SK-N-SH treated with all-trans-retinoic acid at 6 μM for 48 hours (cell line): ENCODE measurements at regions not wholly inside any gene's neighbourhood (a gene's known extent, or its start where the extent isn't known, plus 50 kb on each side); places are given as distances from the start of the nearest gene placed in this dataset.

ENCODE experiments used
- ATAC-seq: fragments of 200-7000 bp; cut with Tn5 transposase; 3 replicates; pipeline ENCODE4 v1.9.1; 2020; ENCODE audit warnings: mild to moderate bottlenecking, moderate library complexity
- ARNTL ChIP-seq: fragments of 450-650 bp; formaldehyde crosslinking; IDR thresholded peaks from 2 replicates; pipeline ENCODE4 v1.5.0; 2020; ENCODE audit warnings: low read depth, mild to moderate bottlenecking, moderate library complexity, borderline replicate concordance
- BACH2 ChIP-seq: fragments of 250-450 bp; sonication (Bioruptor Pico); IDR thresholded peaks from 2 replicates; pipeline ENCODE4 v1.9.0; 2021; ENCODE audit warnings: mild to moderate bottlenecking, borderline replicate concordance
- CREB5 ChIP-seq: fragments of 250-450 bp; sonication (Bioruptor Pico); IDR thresholded peaks from 2 replicates; pipeline ENCODE4 v1.5.1; 2020; ENCODE audit warnings: low read depth, mild to moderate bottlenecking, moderate library complexity
- CSDC2 ChIP-seq: fragments of 250-450 bp; sonication (Bioruptor Pico); IDR thresholded peaks from 2 replicates; pipeline ENCODE4 v1.5.0; 2020; ENCODE audit warnings: mild to moderate bottlenecking, moderate library complexity
- CSRNP3 ChIP-seq: fragments of 250-450 bp; sonication (Bioruptor Pico); IDR thresholded peaks from 2 replicates; pipeline ENCODE4 v1.5.1; 2021; ENCODE audit warnings: mild to moderate bottlenecking, moderate library complexity
- ESRRG ChIP-seq: fragments of 250-450 bp; sonication (Bioruptor Pico); IDR thresholded peaks from 2 replicates; pipeline ENCODE4 v1.6.1; 2021; ENCODE audit warnings: mild to moderate bottlenecking
- GLIS3 ChIP-seq: fragments of 250-450 bp; sonication (Bioruptor Pico); IDR thresholded peaks from 2 replicates; pipeline ENCODE4 v1.5.0; 2020; ENCODE audit warnings: mild to moderate bottlenecking, moderate library complexity
- ISL1 ChIP-seq: fragments of 250-450 bp; sonication (Bioruptor Pico); IDR thresholded peaks from 2 replicates; pipeline ENCODE4 v2.1.2; 2022; ENCODE audit warnings: mild to moderate bottlenecking, moderate library complexity
- PATZ1 ChIP-seq: fragments of 250-450 bp; sonication (Bioruptor Pico); IDR thresholded peaks from 2 replicates; pipeline ENCODE4 v1.8.0; 2020; ENCODE audit warnings: mild to moderate bottlenecking, moderate library complexity, borderline replicate concordance
- PPARA ChIP-seq: fragments of 250-450 bp; sonication (Bioruptor Pico); IDR thresholded peaks from 2 replicates; pipeline ENCODE4 v1.5.0; 2020; ENCODE audit warnings: mild to moderate bottlenecking, borderline replicate concordance
- RARB ChIP-seq: fragments of 250-450 bp; sonication (Bioruptor Pico); IDR thresholded peaks from 2 replicates; pipeline ENCODE4 v1.8.0; 2021; ENCODE audit warnings: mild to moderate bottlenecking, moderate library complexity
- SNAI2 ChIP-seq: fragments of 250-450 bp; sonication (Bioruptor Pico); IDR thresholded peaks from 2 replicates; pipeline ENCODE4 v1.5.0; 2020; ENCODE audit warnings: mild to moderate bottlenecking, moderate library complexity
- TCF4 ChIP-seq: fragments of 250-450 bp; sonication (Bioruptor Pico); IDR thresholded peaks from 2 replicates; pipeline ENCODE4 v1.8.0; 2021; ENCODE audit warnings: mild to moderate bottlenecking, moderate library complexity, borderline replicate concordance
- TOX ChIP-seq: fragments of 250-450 bp; sonication (Bioruptor Pico); IDR thresholded peaks from 2 replicates; pipeline ENCODE4 v1.8.0; 2021; ENCODE audit warnings: mild to moderate bottlenecking, moderate library complexity, borderline replicate concordance
- ZC3H10 ChIP-seq: fragments of 250-450 bp; sonication (Bioruptor Pico); IDR thresholded peaks from 2 replicates; pipeline ENCODE4 v1.5.1; 2021; ENCODE audit warnings: mild to moderate bottlenecking, moderate library complexity
- ZFP3 ChIP-seq: fragments of 250-450 bp; sonication (Bioruptor Pico); IDR thresholded peaks from 2 replicates; pipeline ENCODE4 v1.5.0; 2020; ENCODE audit warnings: mild to moderate bottlenecking, moderate library complexity
- ZFP30 ChIP-seq: fragments of 450-650 bp; formaldehyde crosslinking; IDR thresholded peaks from 2 replicates; pipeline ENCODE4 v1.5.0; 2022; ENCODE audit warnings: mild to moderate bottlenecking, moderate library complexity
- ZNF565 ChIP-seq: fragments of 450-650 bp; formaldehyde crosslinking; conservative IDR thresholded peaks from 2 replicates; pipeline ENCODE4 v1.5.0; 2020; ENCODE audit warnings: low read depth, mild to moderate bottlenecking, moderate library complexity
- ZNF70 ChIP-seq: fragments of 450-650 bp; formaldehyde crosslinking; IDR thresholded peaks from 2 replicates; pipeline ENCODE4 v1.5.0; 2020; ENCODE audit warnings: mild to moderate bottlenecking, moderate library complexity
- ZNF8 ChIP-seq: fragments of 450-650 bp; formaldehyde crosslinking; IDR thresholded peaks from 2 replicates; pipeline ENCODE4 v1.5.0; 2020; ENCODE audit warnings: mild to moderate bottlenecking, moderate library complexity
- TF ChIP-seq, protein P1 (sequence below): fragments of 250-450 bp; sonication (Bioruptor Pico); IDR thresholded peaks from 2 replicates; pipeline ENCODE4 v1.8.0; 2021; ENCODE audit warnings: low read depth, mild to moderate bottlenecking, moderate library complexity, borderline replicate concordance

- no peak for TF ChIP-seq SNAI2
- TF ChIP-seq PATZ1 = no peak
- TF ChIP-seq ISL1 = no peak
- TF ChIP-seq ARNTL (CRISPR knock-in tag) = no peak
- TF ChIP-seq BACH2 (CRISPR knock-in tag) = no peak
- TF ChIP-seq TCF4 (CRISPR knock-in tag) = no peak
- no peak for TF ChIP-seq TOX (CRISPR knock-in tag)
- TF ChIP-seq ZNF70 (CRISPR knock-in tag) = no peak
- no peak for TF ChIP-seq RARB (CRISPR knock-in tag)
- TF ChIP-seq ZNF565 (CRISPR knock-in tag) = no peak
- TF ChIP-seq, protein P1, sequence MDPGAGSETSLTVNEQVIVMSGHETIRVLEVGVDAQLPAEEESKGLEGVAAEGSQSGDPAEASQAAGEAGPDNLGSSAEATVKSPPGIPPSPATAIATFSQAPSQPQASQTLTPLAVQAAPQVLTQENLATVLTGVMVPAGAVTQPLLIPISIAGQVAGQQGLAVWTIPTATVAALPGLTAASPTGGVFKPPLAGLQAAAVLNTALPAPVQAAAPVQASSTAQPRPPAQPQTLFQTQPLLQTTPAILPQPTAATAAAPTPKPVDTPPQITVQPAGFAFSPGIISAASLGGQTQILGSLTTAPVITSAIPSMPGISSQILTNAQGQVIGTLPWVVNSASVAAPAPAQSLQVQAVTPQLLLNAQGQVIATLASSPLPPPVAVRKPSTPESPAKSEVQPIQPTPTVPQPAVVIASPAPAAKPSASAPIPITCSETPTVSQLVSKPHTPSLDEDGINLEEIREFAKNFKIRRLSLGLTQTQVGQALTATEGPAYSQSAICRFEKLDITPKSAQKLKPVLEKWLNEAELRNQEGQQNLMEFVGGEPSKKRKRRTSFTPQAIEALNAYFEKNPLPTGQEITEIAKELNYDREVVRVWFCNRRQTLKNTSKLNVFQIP (CRISPR knock-in tag) = no peak
- no peak for TF ChIP-seq PPARA
- TF ChIP-seq ZFP30 (CRISPR knock-in tag) = no peak
- no peak for TF ChIP-seq ZC3H10 (CRISPR knock-in tag)
- TF ChIP-seq ESRRG (CRISPR knock-in tag) = no peak
- ATAC-seq = no peak
Measured at GRCh38 chr6:80566361-80566760, 459.9 kb downstream of the BCKDHB start.

DNA sequence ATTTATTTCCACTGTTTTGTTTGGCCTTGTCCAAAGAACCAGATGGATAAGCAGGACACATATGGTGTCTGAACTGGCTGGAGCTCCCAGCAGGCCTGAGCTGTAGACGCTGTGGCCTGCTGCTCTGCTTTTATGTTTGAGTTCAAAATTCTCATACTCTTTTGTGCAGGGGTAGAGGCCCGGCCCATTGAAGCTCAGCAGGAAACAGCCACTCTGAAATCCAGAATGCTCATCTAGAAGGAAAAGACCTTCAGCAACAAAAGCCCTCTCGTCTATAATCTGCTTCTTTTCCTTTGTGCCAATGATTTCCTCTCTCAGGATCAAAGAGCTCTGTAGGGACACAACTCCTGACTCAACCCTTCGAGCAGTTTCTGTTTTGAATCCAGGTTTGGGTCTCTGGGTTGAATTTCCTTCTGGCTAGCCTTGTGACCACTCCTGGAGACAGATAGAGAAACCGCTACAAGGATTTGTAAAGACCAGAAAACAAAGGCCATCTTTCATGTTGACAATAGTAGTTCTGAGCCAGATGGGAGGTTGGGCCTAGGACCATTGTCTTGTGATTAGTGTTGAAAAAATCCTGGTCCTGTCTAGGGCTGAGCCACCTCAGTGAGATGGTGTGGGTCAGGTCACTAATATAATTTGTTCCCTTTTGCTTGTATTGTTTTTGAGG lies 446.7 kb downstream of the BCKDHB start:
- ATAC-seq = no peak
- TF ChIP-seq, protein P1 (CRISPR knock-in tag) = no peak

GRCh38 chr6:80550748-80551147 lies 444.3 kb downstream of the BCKDHB start:
- ATAC-seq = no peak
- TF ChIP-seq ZNF70 (CRISPR knock-in tag) (no peak), BACH2 (CRISPR knock-in tag) (no peak), CREB5 (CRISPR knock-in tag) (no peak), ISL1 (no peak), ZFP3 (CRISPR knock-in tag) (no peak), ZNF8 (no peak), PPARA (no peak), CSDC2 (CRISPR knock-in tag) (no peak), ZC3H10 (CRISPR knock-in tag) (no peak), ESRRG (CRISPR knock-in tag) (no peak)
- TF ChIP-seq, protein P1 (CRISPR knock-in tag) = no peak

- ATAC-seq = no peak
- no peak for TF ChIP-seq PATZ1
- TF ChIP-seq ZNF70 (CRISPR knock-in tag) = no peak
- no peak for TF ChIP-seq TOX (CRISPR knock-in tag)
- no peak for TF ChIP-seq BACH2 (CRISPR knock-in tag)
- no peak for TF ChIP-seq ARNTL (CRISPR knock-in tag)
- TF ChIP-seq GLIS3 (CRISPR knock-in tag) = no peak
- TF ChIP-seq, protein P1 (CRISPR knock-in tag) = no peak
- no peak for TF ChIP-seq RARB (CRISPR knock-in tag)
- no peak for TF ChIP-seq CSDC2 (CRISPR knock-in tag)
- TF ChIP-seq CSRNP3 (CRISPR knock-in tag) = no peak
- no peak for TF ChIP-seq SNAI2
Measured at GRCh38 chr6:80550281-80550680, 443.8 kb downstream of the BCKDHB start.
